Esophagus muscularis mucosa (tissue), 4 donors: ENCODE measurements at regions not wholly inside any gene's neighbourhood (a gene's known extent, or its start where the extent isn't known, plus 50 kb on each side); places are given as distances from the start of the nearest gene placed in this dataset.

Experiments used
- CTCF ChIP-seq, 3 experiments: fragments of 200-600 bp in 2 of 3; fragments of 450-650 bp in 1 of 3; sonication (generic) in 2 of 3; IDR thresholded peaks; one replicate each; pipeline ENCODE4 v1.5.1; 2017 to 2019; ENCODE audit warnings: antibody characterized with exemption in 3 of 3, mild to moderate bottlenecking in 2 of 3, moderate library complexity in 1 of 3
- EP300 ChIP-seq: sonication (generic); formaldehyde crosslinking; IDR thresholded peaks from one replicate; pipeline ENCODE4 v1.6.1; 2017; ENCODE audit warnings: antibody characterized with exemption
- POLR2A ChIP-seq: fragments of 450-650 bp; IDR thresholded peaks from one replicate; pipeline ENCODE4 v1.6.1; 2017; ENCODE audit warnings: antibody characterized with exemption, moderate library complexity, mild to moderate bottlenecking, low read depth

DNA sequence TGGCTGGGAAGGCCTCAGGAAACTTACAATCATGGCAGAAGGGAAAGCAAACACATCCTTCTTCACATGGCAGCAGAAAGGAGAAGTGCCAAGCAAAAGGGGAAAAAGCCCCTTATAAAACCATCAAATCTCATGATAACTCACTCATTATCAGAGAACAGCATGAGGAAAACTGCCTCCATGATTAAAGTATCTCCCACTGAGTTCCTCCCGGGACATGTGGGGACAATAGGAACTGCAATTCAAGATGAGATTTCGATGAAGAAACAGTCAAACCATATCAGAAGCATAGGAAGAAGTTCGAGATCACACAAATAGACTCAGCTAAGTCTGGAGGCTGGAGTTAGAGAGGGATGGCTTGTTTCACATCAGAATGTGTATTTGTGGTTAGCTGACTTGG lies 869.4 kb upstream of the PHF14 start:
- no peak for TF ChIP-seq CTCF (IDR thresholded peaks at IDR 0.05)
- no peak for TF ChIP-seq EP300
- no peak for TF ChIP-seq POLR2A
